Activated T-helper 17 cell treated with anti-CD3 and anti-CD28 coated beads, Interleukin-2, amount 50 U/mL, for 72 hours (primary cell): ENCODE measurements at regions not wholly inside any gene's neighbourhood (a gene's known extent, or its start where the extent isn't known, plus 50 kb on each side); places are given as distances from the start of the nearest gene placed in this dataset.

Experiments used
- ATAC-seq: fragments of 150-1000 bp; cut with Tn5 transposase; replicated peaks from 2 replicates; pipeline ENCODE4 v1.10.0; 2021; ENCODE audit warnings: mild to moderate bottlenecking, moderate library complexity
- H3K27ac Mint-ChIP-seq: one replicate; pipeline ENCODE4 v1.8.0; 2022; ENCODE audit warnings: mixed read lengths
- H3K27me3 Mint-ChIP-seq: one replicate; pipeline ENCODE4 v1.8.0; 2022; ENCODE audit warnings: mixed read lengths
- H3K36me3 Mint-ChIP-seq: one replicate; pipeline ENCODE4 v1.8.0; 2022; ENCODE audit warnings: low read depth, mild to moderate bottlenecking, mixed read lengths
- H3K4me1 Mint-ChIP-seq: one replicate; pipeline ENCODE4 v1.8.0; 2022; ENCODE audit warnings: mixed read lengths
- H3K4me3 Mint-ChIP-seq: one replicate; pipeline ENCODE4 v1.8.0; 2022; ENCODE audit warnings: mild to moderate bottlenecking, mixed read lengths
- H3K9me3 Mint-ChIP-seq: one replicate; pipeline ENCODE4 v1.8.0; 2022; ENCODE audit warnings: mixed read lengths

DNA sequence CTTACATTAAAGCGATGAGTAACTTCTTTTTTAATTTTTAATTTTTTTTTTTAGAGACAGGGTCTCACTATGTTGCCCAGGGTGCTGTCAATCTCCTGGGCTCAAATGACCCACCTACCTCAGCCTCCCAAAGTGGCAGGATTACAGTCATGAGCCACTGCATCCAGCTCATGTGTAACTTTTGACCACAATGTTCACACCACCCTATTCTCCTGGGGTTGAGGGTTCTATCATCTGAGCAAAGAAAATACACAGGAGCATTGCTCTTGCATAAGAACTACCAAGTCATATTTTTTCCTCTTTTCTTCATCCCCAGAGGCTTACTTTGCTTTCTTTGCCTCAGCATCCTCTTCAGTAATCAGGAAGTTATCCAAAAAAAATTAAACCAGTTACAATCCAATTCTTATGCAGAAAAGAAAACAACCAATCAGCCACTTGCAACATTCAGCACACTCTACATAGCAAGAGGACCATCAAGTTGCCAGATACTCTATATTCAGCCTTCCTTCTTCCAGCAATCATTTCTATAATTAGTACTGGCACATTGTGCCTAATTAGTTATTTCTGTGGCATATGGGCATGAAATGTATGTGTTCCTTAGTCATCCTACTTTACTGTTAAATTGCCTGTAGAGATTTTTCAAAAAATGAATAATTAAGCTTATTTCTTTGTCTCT is 345.6 kb downstream of the AKAIN1 start:
- H3K4me1 Mint-ChIP-seq, result no peaks in the 10 kb centered on the region
- ATAC-seq, result no peak
- H3K27me3 Mint-ChIP-seq, result no peaks in the 10 kb centered on the region
- H3K36me3 Mint-ChIP-seq, result no peaks in the 10 kb centered on the region
- H3K4me3 Mint-ChIP-seq, result no peak overlapping the region
- H3K9me3 Mint-ChIP-seq, result peaks cover 9% of the 10 kb centered on the region
- no peak overlapping the region for H3K27ac Mint-ChIP-seq

DNA sequence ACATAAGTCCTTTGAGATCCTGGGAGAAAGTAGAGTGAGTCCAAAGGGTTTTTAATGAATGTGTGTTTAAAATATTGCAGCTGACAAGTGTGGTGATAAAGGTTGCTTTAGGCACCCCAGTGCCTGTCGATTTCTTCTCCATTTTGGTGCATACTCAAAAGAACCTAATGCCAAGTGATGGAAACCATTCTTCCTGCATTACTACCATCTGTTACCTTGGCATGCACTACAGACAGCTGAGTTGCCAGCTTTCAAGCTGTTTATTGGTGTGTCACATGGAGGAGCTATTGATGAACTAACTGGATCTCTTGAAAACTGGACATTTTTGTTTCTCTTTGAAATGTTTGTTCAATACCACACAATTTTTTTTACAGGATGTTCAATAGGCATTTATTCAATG is 350.0 kb downstream of the AKAIN1 start:
- no peaks in the 10 kb centered on the region for H3K27me3 Mint-ChIP-seq
- no peak overlapping the region for H3K4me3 Mint-ChIP-seq
- H3K27ac Mint-ChIP-seq, result no peak overlapping the region
- no peak for ATAC-seq
- H3K4me1 Mint-ChIP-seq, result no peaks in the 10 kb centered on the region
- H3K36me3 Mint-ChIP-seq, result no peaks in the 10 kb centered on the region
- H3K9me3 Mint-ChIP-seq, result peaks cover 9% of the 10 kb centered on the region

DNA sequence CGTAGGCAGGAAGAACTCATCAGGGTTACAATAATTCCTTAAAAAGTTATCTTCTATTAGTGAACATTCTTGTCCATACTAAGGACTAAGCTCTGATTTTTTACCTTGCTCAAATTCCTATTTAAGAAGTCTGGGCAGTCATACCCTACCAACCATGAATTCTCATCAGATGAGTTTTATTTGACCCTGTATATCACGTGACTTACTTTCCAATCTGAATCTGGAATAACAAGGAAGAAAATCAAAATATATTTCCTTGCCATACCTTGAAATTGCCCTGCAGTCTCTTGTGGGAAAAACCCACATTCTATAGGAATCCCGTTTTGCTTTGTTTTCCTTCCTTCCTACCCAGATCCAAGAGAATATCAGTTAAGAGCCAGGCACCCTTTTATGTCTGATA is 352.7 kb downstream of the AKAIN1 start:
- no peak for ATAC-seq
- no peaks in the 10 kb centered on the region for H3K27me3 Mint-ChIP-seq
- H3K36me3 Mint-ChIP-seq, result no peaks in the 10 kb centered on the region
- H3K4me3 Mint-ChIP-seq, result no peak overlapping the region
- no peaks in the 10 kb centered on the region for H3K4me1 Mint-ChIP-seq
- no peak overlapping the region for H3K27ac Mint-ChIP-seq
- peaks cover 2% of the 10 kb centered on the region for H3K9me3 Mint-ChIP-seq

DNA sequence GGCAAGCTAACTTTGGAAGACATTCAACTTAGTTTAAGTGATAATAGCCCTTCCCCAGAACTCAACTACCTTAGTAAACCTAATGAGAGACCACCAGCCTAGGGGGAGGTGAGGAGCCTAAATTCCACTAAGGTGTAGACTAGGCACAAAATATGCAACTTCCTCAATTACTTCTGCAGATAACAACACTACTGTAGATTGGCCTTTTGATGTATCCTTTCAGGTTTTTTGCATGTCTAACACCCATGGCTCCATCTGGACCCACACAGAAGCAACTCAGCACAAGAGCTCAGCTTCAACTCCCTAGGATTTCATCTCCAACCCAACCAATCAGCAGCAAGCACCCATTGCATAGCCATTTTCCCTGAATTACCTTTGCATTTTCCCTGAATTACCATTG is 353.3 kb downstream of the AKAIN1 start:
- H3K27me3 Mint-ChIP-seq, result no peaks in the 10 kb centered on the region
- H3K4me1 Mint-ChIP-seq, result no peaks in the 10 kb centered on the region
- H3K36me3 Mint-ChIP-seq, result no peaks in the 10 kb centered on the region
- no peaks in the 10 kb centered on the region for H3K9me3 Mint-ChIP-seq
- H3K27ac Mint-ChIP-seq, result no peak overlapping the region
- ATAC-seq, result no peak
- H3K4me3 Mint-ChIP-seq, result no peak overlapping the region

DNA sequence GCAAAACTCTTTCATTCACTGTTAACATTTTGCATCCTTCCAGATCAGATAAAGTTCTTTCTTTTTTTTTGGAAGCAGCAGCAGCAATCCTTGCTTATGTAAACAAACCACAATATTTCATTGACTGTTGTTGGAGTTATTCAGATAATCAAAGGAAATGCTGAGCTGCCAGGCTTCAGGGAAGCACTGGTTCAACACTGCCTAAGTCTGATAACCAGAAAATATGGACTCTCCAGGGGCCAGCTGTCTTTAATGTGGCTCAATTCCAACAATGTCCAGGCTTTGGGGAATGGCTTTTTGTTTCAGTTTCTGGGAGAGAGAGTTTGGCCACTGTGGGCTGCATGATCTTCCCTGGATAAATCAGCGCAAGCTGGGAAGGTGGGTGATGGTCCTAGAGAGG is 354.3 kb downstream of the AKAIN1 start:
- H3K4me1 Mint-ChIP-seq, result no peaks in the 10 kb centered on the region
- no peak overlapping the region for H3K4me3 Mint-ChIP-seq
- H3K9me3 Mint-ChIP-seq, result no peaks in the 10 kb centered on the region
- no peak overlapping the region for H3K27ac Mint-ChIP-seq
- no peaks in the 10 kb centered on the region for H3K36me3 Mint-ChIP-seq
- no peaks in the 10 kb centered on the region for H3K27me3 Mint-ChIP-seq
- no peak for ATAC-seq

DNA sequence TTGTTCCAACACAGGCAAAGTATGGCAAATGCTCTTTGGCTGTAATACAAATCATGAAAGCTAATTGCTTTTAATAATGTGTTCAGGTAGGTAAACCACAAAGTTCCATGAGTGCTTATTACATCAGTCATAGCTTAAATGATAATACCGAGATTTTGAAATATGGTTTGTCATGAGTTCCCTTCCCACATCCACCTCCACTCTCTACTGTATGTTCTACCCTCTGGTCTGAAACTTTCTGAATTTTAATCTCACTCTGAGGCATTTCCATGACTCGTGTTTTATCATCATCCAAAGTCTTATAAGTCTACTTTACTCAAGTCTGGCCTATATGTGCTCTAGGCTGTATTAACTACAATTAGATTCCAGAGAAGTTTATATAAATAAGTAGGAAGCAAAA is 354.8 kb downstream of the AKAIN1 start:
- no peak for ATAC-seq
- Mint-ChIP-seq H3K4me1 (no peaks in the 10 kb centered on the region), H3K36me3 (no peaks in the 10 kb centered on the region), H3K27me3 (no peaks in the 10 kb centered on the region), H3K27ac (no peak overlapping the region), H3K4me3 (no peak overlapping the region), H3K9me3 (no peaks in the 10 kb centered on the region)

DNA sequence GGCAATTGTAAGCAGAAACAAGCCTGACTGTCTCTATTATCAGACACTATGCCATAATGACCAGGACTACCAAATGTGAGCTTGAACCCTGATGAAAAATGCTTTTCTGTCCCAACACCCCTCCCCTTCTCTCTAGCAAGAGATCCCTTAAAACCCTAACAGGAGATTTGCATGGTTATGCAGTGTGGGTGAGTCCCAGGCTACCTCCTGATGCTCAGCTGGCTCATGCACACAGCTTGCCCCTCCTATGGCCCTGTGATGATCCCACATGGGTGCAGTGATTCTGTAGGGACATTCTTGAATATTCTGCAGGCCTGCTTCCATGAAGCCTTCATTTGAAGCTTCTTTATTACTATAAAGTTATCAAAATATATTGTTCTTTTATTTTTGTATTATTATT is 357.4 kb downstream of the AKAIN1 start:
- no peaks in the 10 kb centered on the region for H3K4me1 Mint-ChIP-seq
- no peak overlapping the region for H3K4me3 Mint-ChIP-seq
- no peak overlapping the region for H3K27ac Mint-ChIP-seq
- no peaks in the 10 kb centered on the region for H3K27me3 Mint-ChIP-seq
- no peaks in the 10 kb centered on the region for H3K9me3 Mint-ChIP-seq
- ATAC-seq, result no peak
- no peaks in the 10 kb centered on the region for H3K36me3 Mint-ChIP-seq

DNA sequence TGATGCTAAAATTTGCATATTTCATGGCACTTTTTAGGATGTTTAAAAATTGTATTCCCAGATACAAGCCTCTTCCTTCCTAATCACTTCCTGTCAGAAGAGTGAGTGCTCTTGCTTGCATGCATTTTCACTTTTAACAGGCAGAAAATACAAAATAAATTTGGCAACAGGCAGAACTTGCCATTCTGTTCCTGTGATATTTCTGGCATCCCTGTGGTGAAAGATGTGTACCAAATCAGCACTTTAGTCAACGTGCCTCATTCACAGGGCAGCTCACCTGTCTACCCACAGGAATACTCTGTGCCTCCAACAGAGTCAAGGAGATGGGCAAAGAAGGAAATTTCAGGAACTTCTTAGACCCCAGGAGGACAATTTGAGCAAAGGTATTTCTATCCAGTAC is 360.9 kb downstream of the AKAIN1 start:
- H3K9me3 Mint-ChIP-seq, result no peaks in the 10 kb centered on the region
- no peaks in the 10 kb centered on the region for H3K36me3 Mint-ChIP-seq
- H3K27me3 Mint-ChIP-seq, result no peaks in the 10 kb centered on the region
- H3K4me1 Mint-ChIP-seq, result no peaks in the 10 kb centered on the region
- no peak overlapping the region for H3K4me3 Mint-ChIP-seq
- no peak for ATAC-seq
- no peak overlapping the region for H3K27ac Mint-ChIP-seq

DNA sequence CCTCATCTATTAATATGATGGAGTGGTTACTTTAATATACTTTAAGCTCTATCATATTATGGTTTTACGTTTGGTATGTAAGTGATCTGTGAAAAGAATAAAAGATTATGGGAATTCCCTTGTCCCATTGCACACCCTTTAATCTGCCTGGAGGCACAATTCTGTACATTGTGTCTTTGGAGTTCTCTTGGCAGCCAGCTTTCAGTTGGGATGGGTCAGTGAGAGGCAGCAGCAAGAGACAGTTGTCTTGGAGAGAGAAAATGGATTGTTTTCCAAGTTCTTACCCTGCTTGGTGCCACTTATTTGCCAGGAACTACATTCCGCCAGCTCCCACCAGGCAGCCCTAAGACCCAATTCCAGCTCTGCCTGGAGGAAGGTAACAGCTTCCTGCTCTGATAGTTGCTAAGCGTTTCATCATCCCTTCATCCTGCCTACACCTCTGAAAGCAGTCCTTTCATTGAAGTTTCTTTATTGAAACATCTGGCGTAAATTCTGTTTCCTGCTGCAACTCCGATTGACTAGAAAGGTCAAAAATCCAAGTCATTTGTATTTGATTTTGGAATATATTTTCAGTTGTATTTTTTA is 365.2 kb downstream of the AKAIN1 start:
- Mint-ChIP-seq H3K9me3 (peaks cover under 1% of the 10 kb centered on the region), H3K4me3 (no peak overlapping the region), H3K27me3 (no peaks in the 10 kb centered on the region), H3K36me3 (no peaks in the 10 kb centered on the region), H3K4me1 (no peaks in the 10 kb centered on the region), H3K27ac (no peak overlapping the region)
- ATAC-seq, result no peak

DNA sequence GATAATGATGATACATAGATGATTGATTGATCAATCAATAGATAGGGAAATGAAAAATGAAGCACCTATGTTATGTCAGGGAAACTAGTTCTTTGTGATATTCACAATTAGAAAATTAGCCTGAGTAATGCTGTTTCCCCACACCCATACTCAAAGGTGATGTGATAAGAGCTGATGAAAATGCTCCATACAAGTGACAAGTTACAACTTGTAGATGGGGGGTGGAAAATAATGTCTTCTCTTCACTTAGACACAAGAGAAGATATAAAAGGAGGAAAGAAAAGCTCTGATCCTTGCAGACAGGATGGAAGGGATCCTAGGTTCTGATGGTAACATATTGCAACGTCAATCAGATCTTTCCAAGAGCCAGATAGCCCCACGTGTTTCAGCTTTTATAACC is 365.9 kb downstream of the AKAIN1 start:
- Mint-ChIP-seq H3K27me3 (no peaks in the 10 kb centered on the region), H3K9me3 (peaks cover 4% of the 10 kb centered on the region), H3K27ac (no peak overlapping the region), H3K4me3 (no peak overlapping the region), H3K4me1 (no peaks in the 10 kb centered on the region), H3K36me3 (no peaks in the 10 kb centered on the region)
- no peak for ATAC-seq

DNA sequence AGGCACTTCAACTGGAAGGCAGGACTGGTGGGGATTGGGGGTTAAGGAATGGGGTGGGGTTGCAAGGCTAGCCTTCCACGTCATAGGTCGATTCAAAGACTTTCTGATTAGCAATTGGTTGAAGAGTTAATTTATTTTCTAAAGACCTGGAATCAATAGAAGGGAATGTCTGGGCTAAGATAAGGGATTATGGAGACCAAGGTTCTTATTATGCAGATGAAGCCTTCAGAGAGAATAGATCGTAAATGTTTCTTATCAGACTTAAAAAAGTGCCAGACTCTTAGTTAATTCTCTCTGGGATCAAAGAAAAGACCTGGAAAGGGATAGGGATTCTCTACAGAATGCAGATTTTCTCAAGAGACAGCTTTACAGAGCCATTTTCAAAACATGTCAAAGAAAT is 368.0 kb upstream of the DLGAP1 start:
- no peaks in the 10 kb centered on the region for H3K27me3 Mint-ChIP-seq
- H3K9me3 Mint-ChIP-seq, result peaks cover 4% of the 10 kb centered on the region
- no peak overlapping the region for H3K4me3 Mint-ChIP-seq
- no peaks in the 10 kb centered on the region for H3K36me3 Mint-ChIP-seq
- ATAC-seq, result no peak
- H3K27ac Mint-ChIP-seq, result no peak overlapping the region
- no peaks in the 10 kb centered on the region for H3K4me1 Mint-ChIP-seq

DNA sequence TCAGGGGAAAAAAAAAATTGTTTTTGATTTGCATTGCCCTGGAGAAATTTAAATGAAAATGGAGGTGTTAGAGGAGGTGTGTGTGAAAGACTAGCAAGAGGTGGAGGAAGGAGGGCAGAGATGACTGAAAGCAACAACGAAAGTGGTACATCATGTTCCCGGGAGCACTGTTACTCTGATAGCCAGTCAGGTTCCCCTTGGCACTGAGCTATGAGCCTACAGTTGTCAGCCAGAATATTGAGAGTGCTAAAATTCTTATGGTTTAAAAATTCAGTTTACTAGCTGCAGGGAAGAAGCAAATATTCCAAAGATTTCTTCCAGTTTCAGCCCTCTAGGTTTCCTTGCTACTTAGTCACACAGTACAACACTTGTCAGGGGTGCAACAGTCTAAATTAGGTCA is 366.7 kb upstream of the DLGAP1 start:
- Mint-ChIP-seq H3K27ac (no peak overlapping the region), H3K4me3 (no peak overlapping the region), H3K4me1 (no peaks in the 10 kb centered on the region), H3K9me3 (peaks cover 5% of the 10 kb centered on the region), H3K36me3 (no peaks in the 10 kb centered on the region), H3K27me3 (no peaks in the 10 kb centered on the region)
- ATAC-seq, result no peak

DNA sequence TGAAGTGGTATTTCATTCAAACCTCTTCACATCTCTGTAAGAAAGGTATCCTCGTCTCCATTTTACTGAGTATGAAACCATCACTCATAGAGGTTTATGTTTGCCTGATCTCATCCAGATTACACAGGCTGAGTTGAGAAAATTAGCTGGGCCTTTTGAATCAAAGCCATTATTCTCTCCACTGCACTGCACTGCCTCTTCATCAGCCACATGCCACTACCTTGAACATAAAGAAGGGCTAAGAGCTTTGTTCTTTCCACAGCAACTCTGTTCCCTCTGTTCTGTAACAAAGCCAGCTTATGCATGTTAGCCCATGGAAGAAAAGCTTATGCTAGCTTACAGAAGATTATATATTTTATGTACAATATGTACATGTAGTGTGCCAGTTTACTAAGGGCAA is 362.6 kb upstream of the DLGAP1 start:
- Mint-ChIP-seq H3K27ac (no peak overlapping the region), H3K4me3 (no peak overlapping the region), H3K36me3 (no peaks in the 10 kb centered on the region), H3K4me1 (no peaks in the 10 kb centered on the region), H3K27me3 (no peaks in the 10 kb centered on the region), H3K9me3 (peaks cover 6% of the 10 kb centered on the region)
- no peak for ATAC-seq

DNA sequence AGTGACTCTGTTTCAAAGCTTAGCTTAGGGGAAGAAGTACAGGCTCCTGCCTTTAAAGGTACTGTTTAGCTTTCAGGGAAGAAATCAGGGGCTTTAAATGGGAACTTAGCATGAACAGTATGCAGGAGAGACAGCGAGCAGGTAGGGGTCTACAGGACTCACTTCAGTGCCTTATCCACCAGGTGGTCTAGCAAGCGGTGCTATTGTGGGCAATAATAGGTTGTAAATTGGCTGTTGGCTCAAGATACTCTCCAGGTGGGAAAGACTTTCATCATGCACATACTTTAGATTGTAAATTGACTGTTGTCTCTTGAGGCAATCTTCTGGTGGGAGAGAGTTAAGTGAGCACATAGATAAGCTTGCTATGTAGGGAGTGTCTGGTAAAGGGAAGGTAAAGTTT is 358.6 kb upstream of the DLGAP1 start:
- no peaks in the 10 kb centered on the region for H3K36me3 Mint-ChIP-seq
- no peaks in the 10 kb centered on the region for H3K4me1 Mint-ChIP-seq
- H3K27ac Mint-ChIP-seq, result no peak overlapping the region
- H3K9me3 Mint-ChIP-seq, result peaks cover 18% of the 10 kb centered on the region
- no peak overlapping the region for H3K4me3 Mint-ChIP-seq
- no peak for ATAC-seq
- no peaks in the 10 kb centered on the region for H3K27me3 Mint-ChIP-seq

DNA sequence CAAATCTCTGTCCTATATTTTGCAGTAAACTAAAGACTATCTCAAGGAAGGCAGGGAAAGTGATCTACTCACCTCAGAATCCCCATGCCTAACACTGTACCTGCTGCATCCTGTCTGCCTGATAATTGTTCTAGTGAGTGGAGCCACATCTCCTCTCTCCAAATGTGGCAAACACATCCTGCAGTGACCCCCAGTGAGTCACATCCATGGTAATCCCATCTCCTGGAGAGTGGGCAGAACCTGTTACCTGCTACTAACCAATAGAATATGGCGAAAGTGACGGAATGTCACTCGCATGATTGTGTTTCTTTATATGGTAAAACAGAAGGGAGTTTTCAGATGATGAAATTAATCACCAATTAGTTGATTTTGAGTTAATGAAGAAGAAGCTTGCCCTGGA is 353.8 kb upstream of the DLGAP1 start:
- no peak for ATAC-seq
- Mint-ChIP-seq H3K27ac (no peak overlapping the region), H3K27me3 (no peaks in the 10 kb centered on the region), H3K4me3 (no peak overlapping the region), H3K4me1 (no peaks in the 10 kb centered on the region), H3K36me3 (no peaks in the 10 kb centered on the region), H3K9me3 (peaks cover 15% of the 10 kb centered on the region)
